Naive B cell (primary cell): ENCODE measurements at regions not wholly inside any gene's neighbourhood (a gene's known extent, or its start where the extent isn't known, plus 50 kb on each side); places are given as distances from the start of the nearest gene placed in this dataset.
"Not testable (repeated sequence)": the region's sequence is repeated elsewhere in the genome, so short reads cannot be mapped to it uniquely, and the experiment has no call there.

Experiments
- ATAC-seq, 2 donors: fragments of 150-1000 bp; cut with Tn5 transposase; 2 replicates each; pipeline ENCODE4 v1.10.0; 2021; ENCODE audit warnings: low read depth in 2 of 2, mild to moderate bottlenecking in 2 of 2, moderate library complexity in 2 of 2
- DNase-seq: peaks from one replicate; pipeline ENCODE4 v3.0.0; 2022
- H3K27ac Mint-ChIP-seq, 6 donors: one replicate each; pipeline ENCODE4 v1.8.0; 2020 to 2022; ENCODE audit warnings: mild to moderate bottlenecking in 6 of 6, mixed read lengths in 6 of 6, moderate library complexity in 5 of 6, inconsistent platforms in 2 of 6
- H3K27me3 Mint-ChIP-seq, 3 donors: one replicate each; pipeline ENCODE4 v1.8.0; 2021 to 2022; ENCODE audit warnings: mixed read lengths in 3 of 3, mild to moderate bottlenecking in 1 of 3
- H3K36me3 Mint-ChIP-seq, 2 donors: one replicate each; pipeline ENCODE4 v1.8.0; 2020 to 2022; ENCODE audit warnings: mixed read lengths in 2 of 2, inconsistent platforms in 1 of 2, mild to moderate bottlenecking in 1 of 2
- H3K4me1 Mint-ChIP-seq, 3 donors: one replicate each; pipeline ENCODE4 v1.8.0; 2020 to 2022; ENCODE audit warnings: mixed read lengths in 3 of 3, inconsistent platforms in 1 of 3, mild to moderate bottlenecking in 1 of 3, moderate library complexity in 1 of 3
- H3K4me3 Mint-ChIP-seq, 8 donors: one replicate each; pipeline ENCODE4 v1.8.0; 2020 to 2022; ENCODE audit warnings: mild to moderate bottlenecking in 8 of 8, mixed read lengths in 8 of 8, moderate library complexity in 8 of 8, inconsistent platforms in 2 of 8
- H3K9me3 Mint-ChIP-seq, 7 donors: one replicate each; pipeline ENCODE4 v1.8.0; 2020 to 2022; ENCODE audit warnings: mixed read lengths in 7 of 7, mild to moderate bottlenecking in 5 of 7, inconsistent platforms in 2 of 7, moderate library complexity in 1 of 7

GRCh38 chr10:125520968-125521367 is 162.0 kb downstream of the TEX36 start:
- Mint-ChIP-seq H3K27me3 (peaks cover 9 to 14% (median 10%) of the 10 kb centered on the region in 3 donors), H3K36me3 (no peaks in the 10 kb centered on the region)

GRCh38 chr10:125518397-125518796 is 164.6 kb downstream of the TEX36 start:
- peaks cover 15 to 32% (median 19%) of the 10 kb centered on the region in 3 donors for H3K27me3 Mint-ChIP-seq
- H3K4me1 Mint-ChIP-seq = not testable (repeated sequence)

More at GRCh38 chr10:125520968-125521367, 162.0 kb downstream of the TEX36 start:
- H3K27ac Mint-ChIP-seq = peak overlapping the region in 1 of 6 donors; percentile 57
- no peaks in the 10 kb centered on the region for H3K4me1 Mint-ChIP-seq
- H3K9me3 Mint-ChIP-seq = peaks cover 2 to 12% (median 5%) of the 10 kb centered on the region in 7 donors
- no peak overlapping the region for H3K4me3 Mint-ChIP-seq
- ATAC-seq (no peak), DNase-seq (no peak)

GRCh38 chr10:125515571-125515970 is 167.4 kb downstream of the TEX36 start:
- Mint-ChIP-seq H3K36me3 (no peaks in the 10 kb centered on the region), H3K27me3 (peaks cover 15 to 34% (median 24%) of the 10 kb centered on the region in 3 donors), H3K4me1 (no peaks in the 10 kb centered on the region), H3K9me3 (peaks cover 0 to 7% (median 2%) of the 10 kb centered on the region in 7 donors), H3K27ac (no peak overlapping the region), H3K4me3 (no peak overlapping the region)
- ATAC-seq (no peak), DNase-seq (no peak)

More at GRCh38 chr10:125518397-125518796, 164.6 kb downstream of the TEX36 start:
- not testable (repeated sequence) for ATAC-seq, H3K36me3 Mint-ChIP-seq, DNase-seq, H3K4me3 Mint-ChIP-seq, H3K27ac Mint-ChIP-seq
- peaks cover 2 to 12% (median 5%) of the 10 kb centered on the region in 7 donors for H3K9me3 Mint-ChIP-seq

- Mint-ChIP-seq H3K4me3 (no peak overlapping the region), H3K4me1 (no peaks in the 10 kb centered on the region), H3K27ac (no peak overlapping the region), H3K36me3 (no peaks in the 10 kb centered on the region), H3K27me3 (peaks cover 15 to 34% (median 15%) of the 10 kb centered on the region in 3 donors), H3K9me3 (peaks cover 0 to 7% (median 2%) of the 10 kb centered on the region in 7 donors)
- DNase-seq (no peak), ATAC-seq (no peak)
Measured at GRCh38 chr10:125514206-125515162, 168.5 kb downstream of the TEX36 start.

- Mint-ChIP-seq H3K36me3 (no peaks in the 10 kb centered on the region), H3K4me1 (no peaks in the 10 kb centered on the region), H3K27me3 (peaks cover 15 to 34% (median 19%) of the 10 kb centered on the region in 3 donors), H3K27ac (no peak overlapping the region), H3K4me3 (no peak overlapping the region), H3K9me3 (peaks cover 0 to 7% (median 2%) of the 10 kb centered on the region in 7 donors)
- no peak for DNase-seq
- ATAC-seq = no peak
Measured at GRCh38 chr10:125513429-125514182, 169.4 kb downstream of the TEX36 start.

GRCh38 chr10:125510998-125511397 is 172.0 kb downstream of the TEX36 start:
- DNase-seq = no peak
- no peaks in the 10 kb centered on the region for H3K4me1 Mint-ChIP-seq
- H3K27ac Mint-ChIP-seq = no peak overlapping the region
- peaks cover 0 to 5% (median 0%) of the 10 kb centered on the region in 7 donors for H3K9me3 Mint-ChIP-seq
- peaks cover 9 to 30% (median 25%) of the 10 kb centered on the region in 3 donors for H3K27me3 Mint-ChIP-seq
- no peaks in the 10 kb centered on the region for H3K36me3 Mint-ChIP-seq
- H3K4me3 Mint-ChIP-seq = no peak overlapping the region
- no peak for ATAC-seq

- Mint-ChIP-seq H3K27ac (no peak overlapping the region), H3K9me3 (peaks cover 0 to 5% (median 0%) of the 10 kb centered on the region in 7 donors), H3K27me3 (peaks cover 5 to 13% (median 10%) of the 10 kb centered on the region in 3 donors), H3K4me1 (no peaks in the 10 kb centered on the region), H3K4me3 (no peak overlapping the region), H3K36me3 (no peaks in the 10 kb centered on the region)
- no peak for ATAC-seq
- no peak for DNase-seq
Measured at GRCh38 chr10:125505648-125506047, 177.3 kb downstream of the TEX36 start.

GRCh38 chr10:125502276-125502675 is 180.7 kb downstream of the TEX36 start:
- no peak for DNase-seq
- Mint-ChIP-seq H3K9me3 (peaks cover 0 to 2% (median 0%) of the 10 kb centered on the region in 7 donors), H3K4me3 (no peak overlapping the region), H3K4me1 (no peaks in the 10 kb centered on the region), H3K27ac (no peak overlapping the region), H3K27me3 (peaks cover 12 to 35% (median 14%) of the 10 kb centered on the region in 3 donors), H3K36me3 (no peaks in the 10 kb centered on the region)
- no peak for ATAC-seq

GRCh38 chr10:125495386-125495785 is 187.6 kb downstream of the TEX36 start:
- no peaks in the 10 kb centered on the region for H3K36me3 Mint-ChIP-seq
- H3K27ac Mint-ChIP-seq = no peak overlapping the region
- H3K4me3 Mint-ChIP-seq = no peak overlapping the region
- H3K27me3 Mint-ChIP-seq = peaks cover 18 to 31% (median 22%) of the 10 kb centered on the region in 3 donors
- no peaks in the 10 kb centered on the region for H3K4me1 Mint-ChIP-seq
- peaks cover 0 to 4% (median 0%) of the 10 kb centered on the region in 7 donors for H3K9me3 Mint-ChIP-seq
- DNase-seq (no peak), ATAC-seq (no peak)

GRCh38 chr10:125494651-125495239 is 188.2 kb downstream of the TEX36 start:
- DNase-seq (no peak), ATAC-seq (no peak)
- H3K27me3 Mint-ChIP-seq = peaks cover 17 to 37% (median 21%) of the 10 kb centered on the region in 3 donors
- H3K36me3 Mint-ChIP-seq = no peaks in the 10 kb centered on the region
- H3K4me3 Mint-ChIP-seq = peak overlapping the region in 1 of 8 donors; percentile 79
- no peak overlapping the region for H3K27ac Mint-ChIP-seq
- no peaks in the 10 kb centered on the region for H3K4me1 Mint-ChIP-seq
- H3K9me3 Mint-ChIP-seq = peaks cover 0 to 4% (median 0%) of the 10 kb centered on the region in 7 donors

- Mint-ChIP-seq H3K27ac (no peak overlapping the region), H3K4me3 (no peak overlapping the region), H3K36me3 (no peaks in the 10 kb centered on the region), H3K9me3 (peaks cover 0 to 4% (median 0%) of the 10 kb centered on the region in 7 donors), H3K4me1 (no peaks in the 10 kb centered on the region), H3K27me3 (peaks cover 7 to 16% (median 7%) of the 10 kb centered on the region in 3 donors)
- ATAC-seq (no peak), DNase-seq (no peak)
Measured at GRCh38 chr10:125491381-125491780, 191.6 kb downstream of the TEX36 start.

- ATAC-seq (no peak), DNase-seq (no peak)
- H3K27ac Mint-ChIP-seq = no peak overlapping the region
- H3K9me3 Mint-ChIP-seq = peaks cover 0 to 4% (median 0%) of the 10 kb centered on the region in 7 donors
- H3K27me3 Mint-ChIP-seq = peaks cover 6 to 27% (median 7%) of the 10 kb centered on the region in 3 donors
- H3K36me3 Mint-ChIP-seq = no peaks in the 10 kb centered on the region
- no peaks in the 10 kb centered on the region for H3K4me1 Mint-ChIP-seq
- H3K4me3 Mint-ChIP-seq = no peak overlapping the region
Measured at GRCh38 chr10:125489731-125490130, 193.2 kb downstream of the TEX36 start.

- Mint-ChIP-seq H3K4me3 (no peak overlapping the region), H3K27ac (peak overlapping the region in 1 of 6 donors; percentile 24), H3K9me3 (peaks cover 0 to 2% (median 0%) of the 10 kb centered on the region in 7 donors), H3K27me3 (peaks cover 2 to 27% (median 19%) of the 10 kb centered on the region in 3 donors), H3K36me3 (no peaks in the 10 kb centered on the region), H3K4me1 (no peaks in the 10 kb centered on the region)
- DNase-seq (no peak), ATAC-seq (no peak)
Measured at GRCh38 chr10:125485665-125486064, 197.3 kb downstream of the TEX36 start.
